ENCODE measurements at regions not wholly inside any gene's neighbourhood (a gene's known extent, or its start where the extent isn't known, plus 50 kb on each side); places are given as distances from the start of the nearest gene placed in this dataset.

GRCh38 chr13:89923052-89923451 lies 1424.4 kb upstream of the MIR17HG start:
- no peaks in the 10 kb centered on the region for H4K20me1 ChIP-seq (ENCODE audit: low read depth)
- H3K79me2 ChIP-seq (ENCODE audit: low read depth) = no peaks in the 10 kb centered on the region
- Mint-ChIP-seq H3K27me3 (ENCODE audit: insufficient read depth, low read depth) (no peaks in the 10 kb centered on the region), H3K4me3 (no peak overlapping the region), H3K9me3 (no peaks in the 10 kb centered on the region), H3K36me3 (no peaks in the 10 kb centered on the region), H3K27ac (no peak overlapping the region), H3K4me1 (no peaks in the 10 kb centered on the region)
- H3K9ac ChIP-seq = no peak overlapping the region
- H3K4me2 ChIP-seq = no peak overlapping the region
- no peak overlapping the region for H2AFZ ChIP-seq (replicated peaks)
- DNase-seq (ENCODE audit: low spot score) = no peak
- no peak overlapping the region for H3K27ac ChIP-seq
- no peaks in the 10 kb centered on the region for H3K27me3 ChIP-seq
- no peaks in the 10 kb centered on the region for H3K36me3 ChIP-seq
- H3K9me3 ChIP-seq (ENCODE audit: low read depth) = no peaks in the 10 kb centered on the region
- H3K4me3 ChIP-seq = no peak overlapping the region
- no peak for TF ChIP-seq CTCF (IDR thresholded peaks at IDR 0.05)
- TF ChIP-seq EZH2 (IDR thresholded peaks at IDR 0.05) = no peak
- no peak for TF ChIP-seq EZH2phosphoT487 (IDR thresholded peaks at IDR 0.05)
- no peaks in the 10 kb centered on the region for H3K4me1 ChIP-seq
- H3F3A ChIP-seq (ENCODE audit: low read depth) = no peaks in the 10 kb centered on the region

- H3K4me1 Mint-ChIP-seq = no peaks in the 10 kb centered on the region
- no peak overlapping the region for H3K27ac ChIP-seq
These were observed 1423.8 kb upstream of the MIR17HG start for GRCh38 chr13:89923736-89924135.

GRCh38 chr13:89925107-89925506 lies 1422.4 kb upstream of the MIR17HG start:
- Mint-ChIP-seq H3K9me3 (no peaks in the 10 kb centered on the region), H3K4me1 (peaks cover 1% of the 10 kb centered on the region), H3K36me3 (no peaks in the 10 kb centered on the region), H3K4me3 (no peak overlapping the region), H3K27ac (no peak overlapping the region), H3K27me3 (ENCODE audit: insufficient read depth, low read depth) (no peaks in the 10 kb centered on the region)
- no peak overlapping the region for H2AFZ ChIP-seq (replicated peaks)
- no peak overlapping the region for H3K9ac ChIP-seq
- TF ChIP-seq EZH2 (IDR thresholded peaks at IDR 0.05) (no peak), CTCF (IDR thresholded peaks at IDR 0.05) (peak; percentile 71), EZH2phosphoT487 (IDR thresholded peaks at IDR 0.05) (no peak)
- no peak overlapping the region for H3K27ac ChIP-seq
- H3K4me3 ChIP-seq = no peak overlapping the region
- DNase-seq (ENCODE audit: low spot score) = peak; percentile 57
- H3K27me3 ChIP-seq = no peaks in the 10 kb centered on the region
- no peaks in the 10 kb centered on the region for H3K4me1 ChIP-seq
- H4K20me1 ChIP-seq (ENCODE audit: low read depth) = no peaks in the 10 kb centered on the region
- no peaks in the 10 kb centered on the region for H3F3A ChIP-seq (ENCODE audit: low read depth)
- no peaks in the 10 kb centered on the region for H3K79me2 ChIP-seq (ENCODE audit: low read depth)
- no peak overlapping the region for H3K4me2 ChIP-seq
- no peaks in the 10 kb centered on the region for H3K9me3 ChIP-seq (ENCODE audit: low read depth)
- no peaks in the 10 kb centered on the region for H3K36me3 ChIP-seq

More at GRCh38 chr13:89923736-89924135, 1423.8 kb upstream of the MIR17HG start:
- no peak overlapping the region for H2AFZ ChIP-seq (replicated peaks)
- no peak overlapping the region for H3K4me3 Mint-ChIP-seq
- no peaks in the 10 kb centered on the region for H3K9me3 Mint-ChIP-seq
- no peaks in the 10 kb centered on the region for H3K27me3 ChIP-seq
- TF ChIP-seq CTCF (IDR thresholded peaks at IDR 0.05) = no peak
- no peak for TF ChIP-seq EZH2 (IDR thresholded peaks at IDR 0.05)
- TF ChIP-seq EZH2phosphoT487 (IDR thresholded peaks at IDR 0.05) = no peak
- no peak overlapping the region for H3K27ac Mint-ChIP-seq
- H3K4me1 ChIP-seq = no peaks in the 10 kb centered on the region
- no peak overlapping the region for H3K9ac ChIP-seq
- DNase-seq (ENCODE audit: low spot score) = no peak
- H3K36me3 Mint-ChIP-seq = no peaks in the 10 kb centered on the region
- H3K4me2 ChIP-seq = no peak overlapping the region
- no peaks in the 10 kb centered on the region for H3K79me2 ChIP-seq (ENCODE audit: low read depth)
- no peaks in the 10 kb centered on the region for H3K9me3 ChIP-seq (ENCODE audit: low read depth)
- no peaks in the 10 kb centered on the region for H3F3A ChIP-seq (ENCODE audit: low read depth)
- H3K4me3 ChIP-seq = no peak overlapping the region
- H3K36me3 ChIP-seq = no peaks in the 10 kb centered on the region
- no peaks in the 10 kb centered on the region for H3K27me3 Mint-ChIP-seq (ENCODE audit: insufficient read depth, low read depth)
- H4K20me1 ChIP-seq (ENCODE audit: low read depth) = no peaks in the 10 kb centered on the region

Data from neural progenitor cell (in vitro differentiated cells).